ENCODE measurements at regions not wholly inside any gene's neighbourhood (a gene's known extent, or its start where the extent isn't known, plus 50 kb on each side); places are given as distances from the start of the nearest gene placed in this dataset.
A peak's percentile ranks its signal among the peaks of the same experiment; 100 is the strongest.

DNA sequence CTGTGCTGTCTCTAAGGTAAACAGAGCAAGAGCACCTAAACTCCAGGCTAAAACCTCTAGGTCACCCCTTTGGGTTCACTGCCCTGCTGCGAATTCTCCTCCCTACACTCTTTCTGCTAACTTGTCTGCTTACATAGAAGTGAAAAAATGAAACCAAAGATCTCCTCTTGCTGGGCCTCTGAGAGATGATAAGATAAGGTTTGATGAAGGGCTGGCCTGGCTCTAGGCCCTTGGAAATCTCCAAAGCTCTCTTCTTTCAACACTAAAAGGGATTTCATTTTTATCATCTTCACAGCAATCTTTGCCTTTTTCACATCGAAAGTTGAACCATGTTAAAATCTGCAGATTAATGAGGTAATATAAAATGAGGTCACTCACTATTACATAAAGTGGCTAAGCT, 450.8 kb upstream of the TLE4 start:
- TF ChIP-seq, protein P1, sequence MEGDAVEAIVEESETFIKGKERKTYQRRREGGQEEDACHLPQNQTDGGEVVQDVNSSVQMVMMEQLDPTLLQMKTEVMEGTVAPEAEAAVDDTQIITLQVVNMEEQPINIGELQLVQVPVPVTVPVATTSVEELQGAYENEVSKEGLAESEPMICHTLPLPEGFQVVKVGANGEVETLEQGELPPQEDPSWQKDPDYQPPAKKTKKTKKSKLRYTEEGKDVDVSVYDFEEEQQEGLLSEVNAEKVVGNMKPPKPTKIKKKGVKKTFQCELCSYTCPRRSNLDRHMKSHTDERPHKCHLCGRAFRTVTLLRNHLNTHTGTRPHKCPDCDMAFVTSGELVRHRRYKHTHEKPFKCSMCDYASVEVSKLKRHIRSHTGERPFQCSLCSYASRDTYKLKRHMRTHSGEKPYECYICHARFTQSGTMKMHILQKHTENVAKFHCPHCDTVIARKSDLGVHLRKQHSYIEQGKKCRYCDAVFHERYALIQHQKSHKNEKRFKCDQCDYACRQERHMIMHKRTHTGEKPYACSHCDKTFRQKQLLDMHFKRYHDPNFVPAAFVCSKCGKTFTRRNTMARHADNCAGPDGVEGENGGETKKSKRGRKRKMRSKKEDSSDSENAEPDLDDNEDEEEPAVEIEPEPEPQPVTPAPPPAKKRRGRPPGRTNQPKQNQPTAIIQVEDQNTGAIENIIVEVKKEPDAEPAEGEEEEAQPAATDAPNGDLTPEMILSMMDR (IDR thresholded peaks at IDR 0.05; ENCODE audit: unreplicated experiment), result no peak
- intact Hi-C loops (cut with micrococcal nuclease; ENCODE audit: unreplicated experiment), result no loop called here
- CTCF ChIA-PET, result no interaction called here
- Mint-ChIP-seq H3K9me3 (ENCODE audit: low read depth, unreplicated experiment) (peaks cover 8% of the 10 kb centered on the region), H3K36me3 (ENCODE audit: insufficient read depth, unreplicated experiment) (no peaks in the 10 kb centered on the region), H3K4me3 (ENCODE audit: low read depth, unreplicated experiment) (no peak overlapping the region), H3K4me1 (ENCODE audit: low read depth, unreplicated experiment) (no peaks in the 10 kb centered on the region), H3K27me3 (ENCODE audit: unreplicated experiment) (no peaks in the 10 kb centered on the region), H3K27ac (ENCODE audit: unreplicated experiment) (no peak overlapping the region)
- DNase-seq, result no peak
- BruUV-seq (replicated peaks), result no TSS peak

GRCh38 chr9:79123415-79123814, 448.4 kb upstream of the TLE4 start:
- Mint-ChIP-seq H3K4me1 (ENCODE audit: low read depth, unreplicated experiment) (no peaks in the 10 kb centered on the region), H3K27me3 (ENCODE audit: unreplicated experiment) (no peaks in the 10 kb centered on the region), H3K36me3 (ENCODE audit: insufficient read depth, unreplicated experiment) (no peaks in the 10 kb centered on the region), H3K4me3 (ENCODE audit: low read depth, unreplicated experiment) (no peak overlapping the region), H3K27ac (ENCODE audit: unreplicated experiment) (no peak overlapping the region), H3K9me3 (ENCODE audit: low read depth, unreplicated experiment) (peaks cover 8% of the 10 kb centered on the region)
- no peak for DNase-seq
- intact Hi-C loops (cut with micrococcal nuclease; ENCODE audit: unreplicated experiment), result no loop called here
- CTCF ChIA-PET, result no interaction called here
- TF ChIP-seq, protein P1 (IDR thresholded peaks at IDR 0.05; ENCODE audit: unreplicated experiment), result no peak
- no TSS peak for BruUV-seq (replicated peaks)

- intact Hi-C loops (cut with micrococcal nuclease; ENCODE audit: unreplicated experiment), result no loop called here
- BruUV-seq (replicated peaks), result no TSS peak
- H3K36me3 Mint-ChIP-seq (ENCODE audit: insufficient read depth, unreplicated experiment), result no peaks in the 10 kb centered on the region
- DNase-seq, result no peak
- no peaks in the 10 kb centered on the region for H3K27me3 Mint-ChIP-seq (ENCODE audit: unreplicated experiment)
- TF ChIP-seq, protein P1 (IDR thresholded peaks at IDR 0.05; ENCODE audit: unreplicated experiment), result no peak
- no peaks in the 10 kb centered on the region for H3K9me3 Mint-ChIP-seq (ENCODE audit: low read depth, unreplicated experiment)
- H3K4me3 Mint-ChIP-seq (ENCODE audit: low read depth, unreplicated experiment), result no peak overlapping the region
- H3K4me1 Mint-ChIP-seq (ENCODE audit: low read depth, unreplicated experiment), result no peaks in the 10 kb centered on the region
- no peak overlapping the region for H3K27ac Mint-ChIP-seq (ENCODE audit: unreplicated experiment)
- CTCF ChIA-PET, result no interaction called here
These were observed 444.1 kb upstream of the TLE4 start for GRCh38 chr9:79127661-79128060.

GRCh38 chr9:79129865-79130480, 441.8 kb upstream of the TLE4 start:
- CTCF ChIA-PET, result no interaction called here
- Mint-ChIP-seq H3K4me1 (ENCODE audit: low read depth, unreplicated experiment) (no peaks in the 10 kb centered on the region), H3K9me3 (ENCODE audit: low read depth, unreplicated experiment) (no peaks in the 10 kb centered on the region), H3K36me3 (ENCODE audit: insufficient read depth, unreplicated experiment) (no peaks in the 10 kb centered on the region), H3K4me3 (ENCODE audit: low read depth, unreplicated experiment) (no peak overlapping the region), H3K27me3 (ENCODE audit: unreplicated experiment) (no peaks in the 10 kb centered on the region), H3K27ac (ENCODE audit: unreplicated experiment) (no peak overlapping the region)
- DNase-seq, result peak; percentile 28
- intact Hi-C loops (cut with micrococcal nuclease; ENCODE audit: unreplicated experiment), result loop anchor here (10.0 kb wide), 1 partner anchor 305 kb away; no protein-coding TSS in a partner anchor
- TF ChIP-seq, protein P1 (IDR thresholded peaks at IDR 0.05; ENCODE audit: unreplicated experiment), result peak; percentile 38
- BruUV-seq (replicated peaks), result no TSS peak
